Breast epithelium (tissue), 4 donors: ENCODE measurements at regions not wholly inside any gene's neighbourhood (a gene's known extent, or its start where the extent isn't known, plus 50 kb on each side); places are given as distances from the start of the nearest gene placed in this dataset.

Experiments used
- DNase-seq, 2 donors: peaks; one replicate each; pipeline ENCODE4 v3.0.0-alpha.2; 2019; ENCODE audit warnings: low spot score in 2 of 2
- H3K27ac ChIP-seq, 2 donors: fragments of 200-600 bp; sonication (generic) in 1 of 2; one replicate each; pipeline ENCODE4 v1.5.1; 2016 to 2019; ENCODE audit warnings: mild to moderate bottlenecking in 1 of 2
- H3K27me3 ChIP-seq, 2 donors: fragments of 200-600 bp; sonication (generic) in 1 of 2; one replicate each; pipeline versions ENCODE4 v1.5.1 to v1.6.0; 2017 to 2019; ENCODE audit warnings: control low read depth in 1 of 2, mild to moderate bottlenecking in 1 of 2
- H3K36me3 ChIP-seq: fragments of 200-600 bp; one replicate; pipeline ENCODE4 v1.5.1; 2019
- H3K4me1 ChIP-seq, 2 donors: fragments of 200-600 bp; sonication (generic); one replicate each; pipeline ENCODE4 v1.5.1; 2016 to 2019; ENCODE audit warnings: control low read depth in 1 of 2
- H3K4me3 ChIP-seq, 3 donors: fragments of 200-600 bp; sonication (generic); 1 replicate in 2 of 3; 2 replicates in 1 of 3; pipeline ENCODE4 v1.5.1; 2016 to 2019; ENCODE audit warnings: mild to moderate bottlenecking in 3 of 3, moderate library complexity in 2 of 3
- H3K9me3 ChIP-seq, 2 donors: fragments of 200-600 bp; sonication (generic) in 1 of 2; one replicate each; pipeline ENCODE4 v1.5.1; 2016 to 2019; ENCODE audit warnings: control low read depth in 1 of 2
- CTCF ChIP-seq, 3 donors: fragments of 450-650 bp; IDR thresholded peaks; one replicate each; pipeline ENCODE4 v1.5.1; 2016 to 2017; ENCODE audit warnings: antibody characterized with exemption in 3 of 3, mild to moderate bottlenecking in 3 of 3, moderate library complexity in 3 of 3
- POLR2A ChIP-seq: fragments of 450-650 bp; IDR thresholded peaks from one replicate; pipeline ENCODE4 v1.6.1; 2016; ENCODE audit warnings: antibody characterized with exemption, mild to moderate bottlenecking, moderate library complexity
- POLR2AphosphoS5 ChIP-seq, 3 donors: sonication (generic); formaldehyde crosslinking; IDR thresholded peaks; one replicate each; pipeline ENCODE4 v1.6.1; 2017; ENCODE audit warnings: antibody characterized with exemption in 3 of 3
- intact Hi-C: fragments of 100-400 bp; cut with DNase I; formaldehyde crosslinking; loops from one replicate; pipeline ENCODE4 v1.15.1; 2023; ENCODE audit warnings: low total_unique reads

- Histone ChIP-seq H3K4me3 (no peak overlapping the region), H3K27me3 (no peaks in the 10 kb centered on the region), H3K36me3 (no peaks in the 10 kb centered on the region), H3K27ac (no peak overlapping the region), H3K4me1 (no peaks in the 10 kb centered on the region), H3K9me3 (no peaks in the 10 kb centered on the region)
- TF ChIP-seq POLR2A (no peak), CTCF (IDR thresholded peaks at IDR 0.05) (no peak), POLR2AphosphoS5 (IDR thresholded peaks at IDR 0.05) (no peak)
- intact Hi-C loops, result no loop called here
- no peak for DNase-seq
These were observed 166.3 kb downstream of the ETS2 start for GRCh38 chr21:38972078-38972477.

GRCh38 chr21:38970765-38971164 lies 165.0 kb downstream of the ETS2 start:
- DNase-seq, result no peak
- TF ChIP-seq POLR2AphosphoS5 (IDR thresholded peaks at IDR 0.05) (no peak), POLR2A (no peak), CTCF (IDR thresholded peaks at IDR 0.05) (no peak)
- no peaks in the 10 kb centered on the region for H3K9me3 ChIP-seq
- no peaks in the 10 kb centered on the region for H3K36me3 ChIP-seq
- H3K4me1 ChIP-seq, result no peaks in the 10 kb centered on the region
- no peaks in the 10 kb centered on the region for H3K27me3 ChIP-seq
- H3K27ac ChIP-seq, result no peak overlapping the region
- no peak overlapping the region for H3K4me3 ChIP-seq
- intact Hi-C loops, result no loop called here

GRCh38 chr21:38968887-38969543 lies 163.3 kb downstream of the ETS2 start:
- TF ChIP-seq POLR2AphosphoS5 (IDR thresholded peaks at IDR 0.05) (no peak), POLR2A (no peak), CTCF (IDR thresholded peaks at IDR 0.05) (no peak)
- Histone ChIP-seq H3K9me3 (no peaks in the 10 kb centered on the region), H3K36me3 (no peaks in the 10 kb centered on the region), H3K27ac (no peak overlapping the region), H3K4me3 (no peak overlapping the region), H3K4me1 (no peaks in the 10 kb centered on the region), H3K27me3 (no peaks in the 10 kb centered on the region)
- DNase-seq, result no peak
- intact Hi-C loops, result no loop called here

GRCh38 chr21:38965910-38966504 lies 160.3 kb downstream of the ETS2 start:
- Histone ChIP-seq H3K4me3 (no peak overlapping the region), H3K4me1 (no peaks in the 10 kb centered on the region), H3K27me3 (no peaks in the 10 kb centered on the region), H3K36me3 (no peaks in the 10 kb centered on the region), H3K27ac (peak overlapping the region in 1 of 2 donors; percentile 49), H3K9me3 (no peaks in the 10 kb centered on the region)
- no peak for DNase-seq
- intact Hi-C loops, result no loop called here
- TF ChIP-seq CTCF (IDR thresholded peaks at IDR 0.05) (no peak), POLR2A (no peak)

- no peak for TF ChIP-seq POLR2A
- TF ChIP-seq CTCF (IDR thresholded peaks at IDR 0.05), result no peak
- TF ChIP-seq POLR2AphosphoS5 (IDR thresholded peaks at IDR 0.05), result no peak
- Histone ChIP-seq H3K4me1 (no peaks in the 10 kb centered on the region), H3K4me3 (no peak overlapping the region), H3K27me3 (no peaks in the 10 kb centered on the region), H3K36me3 (no peaks in the 10 kb centered on the region), H3K27ac (peak overlapping the region in 1 of 2 donors; percentile 26), H3K9me3 (no peaks in the 10 kb centered on the region)
- DNase-seq, result no peak
- intact Hi-C loops, result no loop called here
These were observed 159.5 kb downstream of the ETS2 start for GRCh38 chr21:38965241-38965640.
